GM12878 (cell line): ENCODE measurements at regions not wholly inside any gene's neighbourhood (a gene's known extent, or its start where the extent isn't known, plus 50 kb on each side); places are given as distances from the start of the nearest gene placed in this dataset.

Experiments used
- ATAC-seq: fragments of 200-7000 bp; cut with Tn5 transposase; 3 replicates; pipeline ENCODE4 v1.9.1; 2020; ENCODE audit warnings: mild to moderate bottlenecking, moderate library complexity
- BruUV-seq: library from RNA; stranded (reverse); fragments of 400-500 nt; replicated peaks from 2 replicates; lab custom pipeline; 2021; lab: Mats Ljungman, UMichigan
- CTCF ChIA-PET: fragments of 300-600 bp; sonication (Branson Sonifier 250); formaldehyde crosslinking; extraction: SDS; loops from one replicate; lab custom pipeline; 2021; ENCODE audit warnings: inconsistent platforms; lab: Yijun Ruan, JAX
- POLR2A ChIA-PET: fragments of 350-600 bp; formaldehyde crosslinking; extraction: SDS; loops from one replicate; lab custom pipeline; 2021; ENCODE audit warnings: inconsistent platforms; lab: Charles Lee
- RAD21 ChIA-PET: fragments of 300-600 bp; sonication (Branson Sonifier 250); formaldehyde crosslinking; loops from one replicate; lab custom pipeline; 2023; ENCODE audit warnings: antibody characterized with exemption; ENCODE audit not compliant: unreplicated experiment; lab: Charles Lee
- SMC1A ChIA-PET: fragments of 300-600 bp; sonication (Branson Sonifier 250); formaldehyde crosslinking; loops from one replicate; lab custom pipeline; 2023; ENCODE audit not compliant: unreplicated experiment, uncharacterized antibody; lab: Charles Lee
- DNase-seq: peaks from one replicate; pipeline ENCODE4 v3.0.0-alpha.2; 2011; ENCODE audit warnings: low read depth, low spot score
- FAIRE-seq: peaks from 3 replicates; lab custom pipeline; 2011; peaks lifted over from hg19 to GRCh38; lab: Jason Lieb, UNC
- H2AFZ ChIP-seq: 2 replicates; pipeline ENCODE4 v1.6.0; 2011; ENCODE audit warnings: low read depth, low read length, control low read depth; ENCODE audit not compliant: control insufficient read depth
- H3K27ac ChIP-seq: 2 replicates; pipeline ENCODE4 v1.5.1; 2011; ENCODE audit warnings: control low read depth; ENCODE audit not compliant: control insufficient read depth, insufficient read depth
- H3K27me3 ChIP-seq, 2 experiments: replicated peaks in 1 of 2; 2 replicates each; pipeline versions ENCODE4 v1.6.0 to v1.6.1; 2011; ENCODE audit warnings: low read length in 1 of 2; ENCODE audit not compliant: control insufficient read depth in 2 of 2, insufficient read depth in 2 of 2
- H3K36me3 ChIP-seq, 2 experiments: 2 replicates each; pipeline ENCODE4 v1.5.1; 2011; ENCODE audit warnings: low read length in 1 of 2; ENCODE audit not compliant: control insufficient read depth in 2 of 2, insufficient read depth in 2 of 2
- H3K4me1 ChIP-seq: 2 replicates; pipeline ENCODE4 v1.6.1; 2011; ENCODE audit warnings: mild to moderate bottlenecking, low read length, moderate library complexity, mixed read lengths; ENCODE audit not compliant: control insufficient read depth, insufficient read depth
- H3K4me2 ChIP-seq: 2 replicates; pipeline ENCODE4 v1.6.0; 2011; ENCODE audit warnings: control low read depth; ENCODE audit not compliant: control insufficient read depth, insufficient read depth
- H3K4me3 ChIP-seq: fragments of 200-600 bp; sonication (generic); 2 replicates; pipeline ENCODE4 v1.5.1; 2016
- H3K79me2 ChIP-seq: 2 replicates; pipeline ENCODE4 v1.6.0; 2011; ENCODE audit warnings: low read length; ENCODE audit not compliant: control insufficient read depth, insufficient read depth
- H3K9ac ChIP-seq: 2 replicates; pipeline ENCODE4 v1.8.0; 2011; ENCODE audit warnings: low read length, control low read depth, mixed read lengths; ENCODE audit not compliant: control insufficient read depth, insufficient read depth
- H3K9me3 ChIP-seq: replicated peaks from 3 replicates; pipeline ENCODE4 v1.5.1; 2011; ENCODE audit warnings: mild to moderate bottlenecking, low read length; ENCODE audit not compliant: control insufficient read depth, insufficient read depth
- H4K20me1 ChIP-seq: 2 replicates; pipeline ENCODE4 v1.6.0; 2011; ENCODE audit not compliant: control insufficient read depth, insufficient read depth
- EGR1 ChIP-seq, 2 experiments: IDR thresholded peaks; 1 replicate in 1 of 2; 2 replicates in 1 of 2; pipeline ENCODE4 v1.6.1; 2011 to 2012; ENCODE audit warnings: low read depth in 2 of 2, low read length in 2 of 2, borderline replicate concordance in 1 of 2, mild to moderate bottlenecking in 1 of 2, moderate library complexity in 1 of 2
- POU2F2 ChIP-seq: IDR thresholded peaks from 3 replicates; pipeline ENCODE4 v1.6.1; 2011; ENCODE audit warnings: low read depth, mild to moderate bottlenecking, low read length, borderline replicate concordance
- STAT1 ChIP-seq: fragments of 450-650 bp; conservative IDR thresholded peaks from 2 replicates; pipeline ENCODE4 v1.6.1; 2014; ENCODE audit warnings: antibody characterized with exemption, mild to moderate bottlenecking
- ZBTB4 ChIP-seq: fragments of 450-650 bp; formaldehyde crosslinking; IDR thresholded peaks from 2 replicates; pipeline ENCODE4 v1.4.0; 2022; ENCODE audit warnings: mild to moderate bottlenecking, moderate library complexity
- WGBS: methylation state at CpG from one replicate; pipeline ENCODE4 v1.1.6; 2016; ENCODE audit warnings: low lambda C conversion rate; ENCODE audit not compliant: insufficient replicate concordance, insufficient coverage; ENCODE audit errors: missing lambda C conversion rate; 5-methylcytosine and 5-hydroxymethylcytosine counted together
- in situ Hi-C: fragments of 300-500 bp; cut with MboI; formaldehyde crosslinking; loops from 9 replicates; pipeline ENCODE4 v1.14.3; 2018; ENCODE audit warnings: mixed read lengths
- intact Hi-C: fragments of 100-400 bp; cut with micrococcal nuclease; formaldehyde crosslinking; loops from one replicate; pipeline ENCODE4 v1.14.2; 2022; ENCODE audit not compliant: unreplicated experiment

- H3K4me1 ChIP-seq, result no peaks in the 10 kb centered on the region
- 0 out of 3 replicates have a peak, but pooled peaks have one; percentile 18 for ATAC-seq
- BruUV-seq, result no TSS peak
- DNase-seq, result no peak
- H3K27me3 ChIP-seq, result no peaks in the 10 kb centered on the region
- ChIA-PET SMC1A (interaction anchor here (0.6 to 2.4 kb wide), 4 partner anchors 11 to 217 kb away, joined by 3 to 14 read pairs (median 6); no protein-coding TSS in a partner anchor), RAD21 (interaction anchor here (1.4 kb wide), 1 partner anchor 70 kb away, joined by 7 read pairs; no protein-coding TSS in a partner anchor), POLR2A (no interaction called here), CTCF (interaction anchor here (1.9 kb wide), 1 partner anchor 72 kb away, joined by 4 read pairs; no protein-coding TSS in a partner anchor)
- intact Hi-C loops, result no loop called here
- H3K9ac ChIP-seq, result no peak overlapping the region
- H4K20me1 ChIP-seq, result no peaks in the 10 kb centered on the region
- no peaks in the 10 kb centered on the region for H3K79me2 ChIP-seq
- 0% methylated on average over 1 of the region's 1 CpG for WGBS
- in situ Hi-C loops, result no loop called here
- H3K4me3 ChIP-seq, result no peak overlapping the region
- no peak overlapping the region for H2AFZ ChIP-seq
- H3K27ac ChIP-seq, result no peak overlapping the region
- no peak for FAIRE-seq
- peaks cover 2% of the 10 kb centered on the region for H3K9me3 ChIP-seq
- TF ChIP-seq EGR1 (IDR thresholded peaks at IDR 0.05; ENCODE audit: borderline replicate concordance in 1 of 2, low read depth in 2 of 2, low read length in 2 of 2) (no peak), POU2F2 (no peak), ZBTB4 (no peak), STAT1 (no peak)
- H3K4me2 ChIP-seq, result no peak overlapping the region
- H3K36me3 ChIP-seq, result no peaks in the 10 kb centered on the region
Measured at GRCh38 chr21:24969068-24969467, 638.2 kb downstream of the MRPL39 start.
